Esophagus squamous epithelium (tissue), 5 donors: ENCODE measurements at regions not wholly inside any gene's neighbourhood (a gene's known extent, or its start where the extent isn't known, plus 50 kb on each side); places are given as distances from the start of the nearest gene placed in this dataset.

Source experiments
- DNase-seq: peaks from one replicate; lab custom pipeline; 2025; lab: John Stamatoyannopoulos, UW
- H3K27ac ChIP-seq, 4 donors: fragments of 200-600 bp; sonication (generic); one replicate each; pipeline ENCODE4 v1.5.1; 2016 to 2019; ENCODE audit warnings: mild to moderate bottlenecking in 1 of 4
- H3K27me3 ChIP-seq, 4 donors: fragments of 200-600 bp; sonication (generic); 1 replicate in 3 of 4; 2 replicates in 1 of 4; pipeline versions ENCODE4 v1.5.1 to v1.6.0; 2017 to 2021; ENCODE audit warnings: antibody characterized with exemption in 1 of 4
- H3K36me3 ChIP-seq, 3 donors: fragments of 200-600 bp; sonication (generic); one replicate each; pipeline ENCODE4 v1.5.1; 2016 to 2019
- H3K4me1 ChIP-seq, 3 donors: fragments of 200-600 bp; sonication (generic); one replicate each; pipeline ENCODE4 v1.5.1; 2017 to 2019
- H3K4me3 ChIP-seq, 4 donors: fragments of 200-600 bp; sonication (generic); 1 replicate in 3 of 4; 2 replicates in 1 of 4; pipeline ENCODE4 v1.5.1; 2016 to 2019; ENCODE audit warnings: mild to moderate bottlenecking in 2 of 4, moderate library complexity in 1 of 4
- H3K9me3 ChIP-seq, 3 donors: fragments of 200-600 bp; sonication (generic); one replicate each; pipeline ENCODE4 v1.5.1; 2016 to 2019
- CTCF ChIP-seq, 6 experiments: fragments of 450-650 bp in 4 of 6; fragments of 200-600 bp in 2 of 6; sonication (generic) in 2 of 6; IDR thresholded peaks; one replicate each; pipeline ENCODE4 v1.5.1; 2016 to 2019; ENCODE audit warnings: antibody characterized with exemption in 6 of 6, mild to moderate bottlenecking in 4 of 6, moderate library complexity in 4 of 6
- POLR2A ChIP-seq, 4 donors: fragments of 450-650 bp; IDR thresholded peaks; one replicate each; pipeline ENCODE4 v1.6.1; 2017; ENCODE audit warnings: antibody characterized with exemption in 4 of 4, mild to moderate bottlenecking in 4 of 4, moderate library complexity in 3 of 4
- WGBS, 2 donors: methylation state at CpG; one replicate each; pipeline ENCODE4 v1.1.5; 2018; 5-methylcytosine and 5-hydroxymethylcytosine counted together
- intact Hi-C: fragments of 100-400 bp; cut with DNase I; formaldehyde crosslinking; loops from one replicate; pipeline ENCODE4 v1.15.0; 2022
- donor health status: DM: yes; HTN: yes; CAD: no.

- Histone ChIP-seq H3K27me3 (no peaks in the 10 kb centered on the region), H3K4me3 (no peak overlapping the region), H3K9me3 (no peaks in the 10 kb centered on the region), H3K36me3 (no peaks in the 10 kb centered on the region), H3K27ac (no peak overlapping the region), H3K4me1 (peaks cover 0 to 4% (median 0%) of the 10 kb centered on the region in 3 donors)
- intact Hi-C loops = no loop called here
- 36 to 52% methylated on average over 5 of the region's 5 CpGs for WGBS, 2 donors
- TF ChIP-seq CTCF (IDR thresholded peaks at IDR 0.05) = peak in 2 of 6 experiments; percentile 9 to 20
- no peak for TF ChIP-seq POLR2A (IDR thresholded peaks at IDR 0.05)
- DNase-seq = no peak
Observed at GRCh38 chr2:66050392-66050791, 384.5 kb upstream of the MEIS1 start.

GRCh38 chr2:66048667-66049066 lies 386.3 kb upstream of the MEIS1 start:
- Histone ChIP-seq H3K36me3 (no peaks in the 10 kb centered on the region), H3K27me3 (no peaks in the 10 kb centered on the region), H3K4me1 (peaks cover 0 to 4% (median 0%) of the 10 kb centered on the region in 3 donors), H3K27ac (no peak overlapping the region), H3K9me3 (no peaks in the 10 kb centered on the region), H3K4me3 (no peak overlapping the region)
- TF ChIP-seq POLR2A (IDR thresholded peaks at IDR 0.05) (no peak), CTCF (IDR thresholded peaks at IDR 0.05) (no peak)
- 80 to 93% methylated on average over 3 of the region's 3 CpGs for WGBS, 2 donors
- DNase-seq = no peak
- intact Hi-C loops = no loop called here

- Histone ChIP-seq H3K36me3 (no peaks in the 10 kb centered on the region), H3K27me3 (no peaks in the 10 kb centered on the region), H3K9me3 (no peaks in the 10 kb centered on the region), H3K4me1 (no peaks in the 10 kb centered on the region), H3K4me3 (no peak overlapping the region), H3K27ac (no peak overlapping the region)
- TF ChIP-seq POLR2A (IDR thresholded peaks at IDR 0.05) (no peak), CTCF (IDR thresholded peaks at IDR 0.05) (no peak)
- intact Hi-C loops = no loop called here
- 75 to 83% methylated on average over 7 of the region's 7 CpGs for WGBS, 2 donors
- no peak for DNase-seq
Observed at GRCh38 chr2:66041902-66042657, 392.8 kb upstream of the MEIS1 start.

- H3K27ac ChIP-seq = no peak overlapping the region
Observed at GRCh38 chr2:66036948-66037347, 398.0 kb upstream of the MEIS1 start.

More at GRCh38 chr2:66036948-66037347, 398.0 kb upstream of the MEIS1 start:
- intact Hi-C loops = no loop called here
- Histone ChIP-seq H3K36me3 (no peaks in the 10 kb centered on the region), H3K27me3 (no peaks in the 10 kb centered on the region), H3K9me3 (no peaks in the 10 kb centered on the region), H3K4me1 (peaks cover 0 to 5% (median 0%) of the 10 kb centered on the region in 3 donors), H3K4me3 (no peak overlapping the region)
- WGBS, 2 donors = 100% methylated on average over 1 of the region's 1 CpG
- no peak for TF ChIP-seq CTCF (IDR thresholded peaks at IDR 0.05)
- no peak for TF ChIP-seq POLR2A (IDR thresholded peaks at IDR 0.05)
- no peak for DNase-seq
